ENCODE measurements at regions not wholly inside any gene's neighbourhood (a gene's known extent, or its start where the extent isn't known, plus 50 kb on each side); places are given as distances from the start of the nearest gene placed in this dataset.

GRCh38 chr6:81812401-81812800 is 59.9 kb upstream of the TENT5A start:
- TF ChIP-seq CTCF (IDR thresholded peaks at IDR 0.05) (no peak), EP300 (IDR thresholded peaks at IDR 0.05) (no peak), POLR2A (IDR thresholded peaks at IDR 0.05) (no peak)
